22Rv1 (cell line): ENCODE measurements at regions not wholly inside any gene's neighbourhood (a gene's known extent, or its start where the extent isn't known, plus 50 kb on each side); places are given as distances from the start of the nearest gene placed in this dataset.

ENCODE experiments used
- H3K27ac ChIP-seq: fragments of 450-650 bp; 2 replicates; pipeline ENCODE4 v1.5.1; 2017
- ZFX ChIP-seq: fragments of 450-650 bp; IDR thresholded peaks from 2 replicates; pipeline ENCODE4 v1.6.1; 2017; ENCODE audit warnings: antibody characterized with exemption, borderline replicate concordance
- TF ChIP-seq, protein P1 (sequence below): fragments of 450-650 bp; IDR thresholded peaks from 2 replicates; pipeline ENCODE4 v1.5.1; 2017; ENCODE audit warnings: mild to moderate bottlenecking

DNA sequence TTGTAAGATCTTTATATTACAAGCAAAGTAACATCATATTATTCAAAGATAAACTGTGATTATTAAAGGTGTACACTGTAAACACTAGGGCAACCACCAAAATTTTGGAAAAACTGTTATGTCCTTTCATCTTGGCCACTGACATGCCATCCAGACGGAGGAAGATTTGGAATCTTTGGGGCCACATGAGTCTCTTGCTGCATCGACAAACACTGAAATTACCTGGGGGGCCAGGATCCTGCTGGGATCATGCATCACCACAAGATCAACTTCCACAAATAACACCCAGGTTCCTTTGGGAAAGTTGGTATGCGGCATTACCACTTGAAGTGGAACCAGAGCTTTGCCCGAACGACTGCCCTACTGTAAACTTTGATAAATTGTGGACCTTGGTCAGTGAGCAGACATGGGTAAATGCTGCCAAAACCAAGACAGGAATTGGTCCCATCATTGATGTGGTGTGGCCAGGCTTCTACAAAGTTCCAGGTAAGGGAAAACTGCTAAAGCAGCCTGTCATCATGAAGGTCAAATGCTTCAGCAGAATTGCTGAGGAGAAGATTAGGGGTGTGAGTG, 110.6 kb upstream of the UXS1 start:
- H3K27ac ChIP-seq: no peak overlapping the region
- no peak for TF ChIP-seq ZFX
- TF ChIP-seq, protein P1, sequence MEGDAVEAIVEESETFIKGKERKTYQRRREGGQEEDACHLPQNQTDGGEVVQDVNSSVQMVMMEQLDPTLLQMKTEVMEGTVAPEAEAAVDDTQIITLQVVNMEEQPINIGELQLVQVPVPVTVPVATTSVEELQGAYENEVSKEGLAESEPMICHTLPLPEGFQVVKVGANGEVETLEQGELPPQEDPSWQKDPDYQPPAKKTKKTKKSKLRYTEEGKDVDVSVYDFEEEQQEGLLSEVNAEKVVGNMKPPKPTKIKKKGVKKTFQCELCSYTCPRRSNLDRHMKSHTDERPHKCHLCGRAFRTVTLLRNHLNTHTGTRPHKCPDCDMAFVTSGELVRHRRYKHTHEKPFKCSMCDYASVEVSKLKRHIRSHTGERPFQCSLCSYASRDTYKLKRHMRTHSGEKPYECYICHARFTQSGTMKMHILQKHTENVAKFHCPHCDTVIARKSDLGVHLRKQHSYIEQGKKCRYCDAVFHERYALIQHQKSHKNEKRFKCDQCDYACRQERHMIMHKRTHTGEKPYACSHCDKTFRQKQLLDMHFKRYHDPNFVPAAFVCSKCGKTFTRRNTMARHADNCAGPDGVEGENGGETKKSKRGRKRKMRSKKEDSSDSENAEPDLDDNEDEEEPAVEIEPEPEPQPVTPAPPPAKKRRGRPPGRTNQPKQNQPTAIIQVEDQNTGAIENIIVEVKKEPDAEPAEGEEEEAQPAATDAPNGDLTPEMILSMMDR: no peak

DNA sequence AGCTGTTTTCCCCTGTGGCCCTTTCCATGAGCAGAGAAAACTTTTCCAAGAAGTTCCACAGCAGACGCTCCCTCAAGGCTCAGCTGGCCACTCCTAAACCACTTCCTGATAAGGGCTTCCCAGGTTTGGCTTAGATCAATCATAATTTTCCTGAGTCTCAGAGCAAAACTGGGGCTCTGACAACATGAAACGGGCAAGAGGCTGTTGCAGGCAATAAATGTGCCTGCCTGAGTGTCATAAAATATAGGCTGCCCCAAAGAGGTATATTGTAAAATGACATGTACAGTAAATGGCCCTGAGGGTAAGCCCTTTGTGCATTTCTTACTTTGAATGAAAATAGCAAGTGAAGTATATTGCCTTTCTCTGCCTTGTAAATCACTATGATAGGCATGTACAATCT, 105.6 kb upstream of the UXS1 start:
- TF ChIP-seq, protein P1: no peak
- TF ChIP-seq ZFX: no peak
- H3K27ac ChIP-seq: no peak overlapping the region

DNA sequence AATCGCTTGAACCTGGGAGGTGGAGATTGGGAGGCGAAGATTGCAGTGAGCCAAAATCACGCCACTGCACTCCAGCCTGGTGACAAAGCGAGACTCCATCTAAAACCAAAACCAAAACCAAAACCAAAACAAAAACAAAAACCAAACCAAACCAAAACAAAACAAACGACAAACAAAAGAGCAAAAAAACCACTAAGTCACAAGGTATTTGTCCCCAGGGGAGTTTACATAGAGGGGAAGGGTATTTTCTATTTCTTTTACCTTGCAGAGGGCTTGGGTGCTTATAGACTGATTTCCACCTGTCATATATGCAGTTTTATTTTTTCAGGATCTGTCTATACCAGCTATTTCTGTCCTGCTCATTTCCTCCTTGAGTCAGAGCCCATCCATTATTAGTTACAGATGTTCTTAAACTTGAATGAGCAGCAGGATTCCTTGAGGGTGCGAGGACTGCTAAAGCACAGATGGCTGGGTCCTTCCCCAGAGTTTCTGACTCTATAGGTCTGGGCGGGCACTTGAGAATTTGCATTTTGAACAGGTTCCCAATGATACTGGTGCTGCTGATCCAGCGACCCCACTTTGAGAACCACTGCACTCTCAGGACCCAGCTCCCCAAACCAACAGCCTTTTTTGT, 102.2 kb upstream of the UXS1 start:
- TF ChIP-seq, protein P1: no peak
- TF ChIP-seq ZFX: no peak
- H3K27ac ChIP-seq: no peak overlapping the region

DNA sequence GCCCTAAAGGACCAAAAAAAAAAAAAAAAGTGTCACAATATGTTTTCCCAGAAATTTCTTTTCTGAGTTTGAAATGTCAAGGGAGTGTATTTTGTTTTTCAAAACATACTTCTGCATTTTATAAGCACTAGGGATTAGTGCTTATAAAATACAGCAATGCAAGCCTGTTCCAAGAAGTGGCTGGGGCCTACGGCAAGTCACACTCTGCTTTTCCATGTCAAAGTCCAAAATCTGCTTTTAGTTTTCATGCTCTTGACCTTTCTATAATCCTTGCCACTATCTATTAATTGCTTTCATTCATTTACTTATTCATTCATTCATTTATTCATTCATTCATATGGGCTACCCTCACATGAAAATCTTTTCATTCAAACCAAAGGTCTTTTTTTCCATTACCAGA, 100.1 kb upstream of the UXS1 start:
- no peak overlapping the region for H3K27ac ChIP-seq
- TF ChIP-seq, protein P1: no peak
- no peak for TF ChIP-seq ZFX

DNA sequence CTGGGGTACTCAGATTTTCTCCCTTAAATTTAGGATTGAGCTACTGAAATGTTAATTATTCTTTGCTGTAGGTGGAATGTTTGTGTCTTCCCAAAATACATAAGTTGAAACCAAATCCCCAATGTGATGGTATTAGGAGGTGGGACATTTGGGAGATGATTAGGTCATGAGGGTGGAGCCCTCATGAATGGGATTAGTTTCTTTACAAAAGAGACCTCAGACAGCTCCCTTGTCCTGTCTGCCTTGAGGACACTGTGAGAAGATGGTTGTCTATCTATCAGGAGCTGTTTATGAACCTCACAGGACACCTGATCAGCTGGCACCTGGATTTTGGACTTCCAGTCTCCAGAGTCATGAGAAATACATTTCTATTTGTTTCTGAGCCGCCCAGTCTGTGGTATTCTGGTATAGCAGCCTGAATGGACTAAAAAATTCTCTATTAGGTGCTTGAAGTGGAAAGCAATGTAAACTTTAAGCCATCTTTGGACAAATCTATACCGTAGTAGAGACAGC, 99.2 kb upstream of the UXS1 start:
- H3K27ac ChIP-seq: no peak overlapping the region
- TF ChIP-seq, protein P1: no peak
- no peak for TF ChIP-seq ZFX

DNA sequence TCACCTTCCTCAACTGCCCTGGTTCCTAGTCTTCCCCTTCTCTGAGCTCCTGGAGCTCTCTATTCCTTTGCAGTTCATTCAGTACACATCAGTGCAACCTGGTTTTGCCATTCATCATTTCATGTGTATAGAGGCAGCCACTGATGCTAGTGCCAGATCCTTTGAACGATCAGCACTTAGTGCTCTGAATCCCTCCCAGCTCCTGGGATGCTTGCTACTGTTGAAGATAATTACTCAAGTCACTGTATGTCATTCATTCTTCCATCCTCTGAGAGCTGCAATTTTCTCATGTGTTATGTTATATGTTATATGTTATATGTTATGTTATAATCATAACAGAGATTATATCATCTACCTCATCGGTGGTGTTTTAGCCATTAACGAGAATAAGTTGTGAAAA, 98.5 kb upstream of the UXS1 start:
- TF ChIP-seq, protein P1: no peak
- TF ChIP-seq ZFX: no peak
- no peak overlapping the region for H3K27ac ChIP-seq

DNA sequence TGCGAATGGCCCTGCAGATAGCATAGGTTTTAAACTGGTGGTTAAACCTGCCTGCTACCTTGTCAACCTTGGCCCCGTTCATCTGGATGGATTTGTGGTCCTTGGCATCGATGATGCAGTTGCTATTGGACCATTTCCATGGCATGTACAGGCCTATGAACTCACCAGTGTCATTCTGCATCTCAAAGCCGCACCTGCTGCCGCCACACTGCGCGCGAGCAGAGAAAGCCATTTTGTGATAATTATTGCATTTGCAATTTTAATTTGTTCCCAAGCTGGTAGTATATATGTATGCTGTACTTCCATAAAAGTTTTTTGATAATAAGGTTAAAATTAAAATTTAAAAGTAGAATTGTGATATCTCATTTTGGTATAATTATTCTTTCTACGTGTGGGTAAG, 94.8 kb upstream of the UXS1 start:
- H3K27ac ChIP-seq: no peak overlapping the region
- TF ChIP-seq, protein P1: no peak
- no peak for TF ChIP-seq ZFX
